HG02943 (cell line): ENCODE measurements at regions not wholly inside any gene's neighbourhood (a gene's known extent, or its start where the extent isn't known, plus 50 kb on each side); places are given as distances from the start of the nearest gene placed in this dataset.
"Not testable (repeated sequence)": the region's sequence is repeated elsewhere in the genome, so short reads cannot be mapped to it uniquely, and the experiment has no call there.

Experiments
- ATAC-seq: cut with Tn5 transposase; IDR thresholded peaks from one replicate; pipeline ENCODE4 v1.9.1; 2021; ENCODE audit warnings: mild to moderate bottlenecking, low read depth, moderate library complexity; ENCODE audit not compliant: unreplicated experiment

- ATAC-seq: no peak
These were observed 289.2 kb upstream of the SLC39A10 start for GRCh38 chr2:195367809-195368208.

GRCh38 chr2:195364015-195364965 lies 292.7 kb upstream of the SLC39A10 start:
- no peak for ATAC-seq

- ATAC-seq: no peak
These were observed 293.5 kb upstream of the SLC39A10 start for GRCh38 chr2:195363496-195363895.

GRCh38 chr2:195360242-195360641 lies 296.8 kb upstream of the SLC39A10 start:
- ATAC-seq: no peak

GRCh38 chr2:195359043-195359735 lies 297.8 kb upstream of the SLC39A10 start:
- ATAC-seq: no peak

GRCh38 chr2:195356920-195357440 lies 300.0 kb upstream of the SLC39A10 start:
- no peak for ATAC-seq

- no peak for ATAC-seq
These were observed 301.0 kb upstream of the SLC39A10 start for GRCh38 chr2:195356026-195356425.

GRCh38 chr2:195352581-195352980 lies 304.4 kb upstream of the SLC39A10 start:
- no peak for ATAC-seq

GRCh38 chr2:195343942-195344530 lies 313.0 kb upstream of the SLC39A10 start:
- peak; percentile 32 for ATAC-seq

GRCh38 chr2:195343540-195343939 lies 313.5 kb upstream of the SLC39A10 start:
- ATAC-seq: peak; percentile 65

GRCh38 chr2:195342061-195342460 lies 315.0 kb upstream of the SLC39A10 start:
- ATAC-seq: no peak

- ATAC-seq: no peak
These were observed 318.2 kb upstream of the SLC39A10 start for GRCh38 chr2:195338856-195339255.

GRCh38 chr2:195337597-195337996 lies 319.4 kb upstream of the SLC39A10 start:
- no peak for ATAC-seq

- ATAC-seq: no peak
These were observed 323.2 kb upstream of the SLC39A10 start for GRCh38 chr2:195333869-195334268.

GRCh38 chr2:195331966-195332365 lies 325.1 kb upstream of the SLC39A10 start:
- ATAC-seq: no peak

- ATAC-seq: no peak
These were observed 325.9 kb upstream of the SLC39A10 start for GRCh38 chr2:195331129-195331528.

GRCh38 chr2:195330513-195330956 lies 326.5 kb upstream of the SLC39A10 start:
- ATAC-seq: no peak

GRCh38 chr2:195329784-195330183 lies 327.2 kb upstream of the SLC39A10 start:
- ATAC-seq: not testable (repeated sequence)

- ATAC-seq: no peak
These were observed 330.5 kb upstream of the SLC39A10 start for GRCh38 chr2:195326537-195326936.

GRCh38 chr2:195322324-195322723 lies 334.7 kb upstream of the SLC39A10 start:
- no peak for ATAC-seq

- peak; percentile 92 for ATAC-seq
These were observed 336.5 kb upstream of the SLC39A10 start for GRCh38 chr2:195320413-195320973.
